ENCODE measurements at regions not wholly inside any gene's neighbourhood (a gene's known extent, or its start where the extent isn't known, plus 50 kb on each side); places are given as distances from the start of the nearest gene placed in this dataset.
"Not testable (repeated sequence)": the region's sequence is repeated elsewhere in the genome, so short reads cannot be mapped to it uniquely, and the experiment has no call there.

GRCh38 chr5:124796495-124796894 lies 50.1 kb upstream of the ZNF608 start:
- DNase-seq (ENCODE audit: low spot score): no peak

- DNase-seq (ENCODE audit: low spot score): no peak
Measured at GRCh38 chr5:124797665-124798087, 51.2 kb upstream of the ZNF608 start.

GRCh38 chr5:124798890-124799289 lies 52.5 kb upstream of the ZNF608 start:
- DNase-seq (ENCODE audit: low spot score): no peak

- DNase-seq (ENCODE audit: low spot score): no peak
Measured at GRCh38 chr5:124801551-124801950, 55.1 kb upstream of the ZNF608 start.

GRCh38 chr5:124803617-124804323 lies 57.3 kb upstream of the ZNF608 start:
- DNase-seq (ENCODE audit: low spot score): no peak

- no peak for DNase-seq (ENCODE audit: low spot score)
Measured at GRCh38 chr5:124806026-124806372, 59.6 kb upstream of the ZNF608 start.

- DNase-seq (ENCODE audit: low spot score): peak; percentile 82
Measured at GRCh38 chr5:124806373-124807077, 60.1 kb upstream of the ZNF608 start.

- DNase-seq (ENCODE audit: low spot score): no peak
Measured at GRCh38 chr5:124808842-124809268, 62.4 kb upstream of the ZNF608 start.

GRCh38 chr5:124810396-124811006 lies 64.1 kb upstream of the ZNF608 start:
- no peak for DNase-seq (ENCODE audit: low spot score)

- no peak for DNase-seq (ENCODE audit: low spot score)
Measured at GRCh38 chr5:124812771-124813358, 66.4 kb upstream of the ZNF608 start.

GRCh38 chr5:124816381-124816780 lies 69.9 kb upstream of the ZNF608 start:
- DNase-seq (ENCODE audit: low spot score): no peak

- no peak for DNase-seq (ENCODE audit: low spot score)
Measured at GRCh38 chr5:124819201-124819600, 72.8 kb upstream of the ZNF608 start.

- no peak for DNase-seq (ENCODE audit: low spot score)
Measured at GRCh38 chr5:124822647-124823046, 76.2 kb upstream of the ZNF608 start.

- DNase-seq (ENCODE audit: low spot score): peak; percentile 13
Measured at GRCh38 chr5:124823380-124823779, 76.9 kb upstream of the ZNF608 start.

- peak; percentile 93 for DNase-seq (ENCODE audit: low spot score)
Measured at GRCh38 chr5:124824637-124825158, 78.3 kb upstream of the ZNF608 start.

- DNase-seq (ENCODE audit: low spot score): peak; percentile 10
Measured at GRCh38 chr5:124825250-124825982, 79.0 kb upstream of the ZNF608 start.

- DNase-seq (ENCODE audit: low spot score): no peak
Measured at GRCh38 chr5:124825983-124826337, 79.5 kb upstream of the ZNF608 start.

GRCh38 chr5:124828731-124829234 lies 82.3 kb upstream of the ZNF608 start:
- DNase-seq (ENCODE audit: low spot score): no peak

- no peak for DNase-seq (ENCODE audit: low spot score)
Measured at GRCh38 chr5:124831687-124832240, 85.3 kb upstream of the ZNF608 start.

- no peak for DNase-seq (ENCODE audit: low spot score)
Measured at GRCh38 chr5:124832510-124832909, 86.1 kb upstream of the ZNF608 start.

GRCh38 chr5:124836314-124836713 lies 89.9 kb upstream of the ZNF608 start:
- DNase-seq (ENCODE audit: low spot score): not testable (repeated sequence)
